ENCODE measurements at regions not wholly inside any gene's neighbourhood (a gene's known extent, or its start where the extent isn't known, plus 50 kb on each side); places are given as distances from the start of the nearest gene placed in this dataset.

DNA sequence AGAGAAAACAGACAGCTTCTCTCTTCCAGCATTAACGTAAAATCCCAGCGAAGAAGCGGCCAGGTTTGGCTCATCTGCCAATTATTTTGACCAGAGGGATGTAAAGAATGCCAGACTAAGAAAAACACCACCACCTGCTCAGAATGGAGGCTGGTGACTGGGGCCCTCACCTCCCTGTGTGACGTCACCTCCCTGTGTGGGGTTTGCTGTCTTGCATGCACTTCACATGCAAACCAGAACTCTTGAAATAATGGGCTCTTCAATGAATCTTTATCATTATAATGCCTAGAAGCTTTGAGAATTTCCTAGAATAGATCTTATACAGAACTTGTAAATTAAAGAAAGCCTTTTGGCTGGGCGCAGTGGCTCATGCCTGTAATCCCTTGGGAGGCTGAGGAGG lies 101.8 kb upstream of the WAC start:
- no peaks in the 10 kb centered on the region for H3K27me3 ChIP-seq (ENCODE audit: control insufficient read depth, insufficient read depth, low read length)

DNA sequence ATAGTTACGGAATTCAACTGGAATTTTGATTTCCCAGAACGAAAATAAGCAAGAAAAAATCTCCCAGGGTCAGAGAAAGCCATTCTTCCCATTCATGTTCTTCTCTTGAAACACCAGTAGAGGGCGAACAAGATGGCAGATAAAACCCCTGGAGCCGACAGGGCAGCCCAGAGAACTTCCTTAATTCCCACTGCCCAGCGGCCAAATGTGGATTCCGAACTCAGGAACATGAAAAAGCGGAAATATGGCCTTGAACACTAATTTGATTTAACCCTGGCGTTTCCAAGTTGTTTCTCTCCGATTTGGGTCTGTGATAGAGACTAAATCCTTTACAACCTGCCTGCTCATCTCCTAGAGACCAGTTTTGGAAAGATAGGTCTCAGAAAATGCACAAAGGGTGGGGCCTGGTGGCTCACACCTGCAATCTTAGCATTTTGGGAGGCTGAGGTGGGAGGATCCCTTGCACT lies 100.7 kb upstream of the WAC start:
- Histone ChIP-seq H3K4me3 (ENCODE audit: low read depth, low read length) (no peak overlapping the region), H3K27me3 (ENCODE audit: control insufficient read depth, insufficient read depth, low read length) (no peaks in the 10 kb centered on the region), H3K36me3 (ENCODE audit: control insufficient read depth, insufficient read depth, low read length) (no peaks in the 10 kb centered on the region)
- peak; percentile 53 for DNase-seq (ENCODE audit: low read depth)
- no peak for FAIRE-seq
- TF ChIP-seq, protein P1, sequence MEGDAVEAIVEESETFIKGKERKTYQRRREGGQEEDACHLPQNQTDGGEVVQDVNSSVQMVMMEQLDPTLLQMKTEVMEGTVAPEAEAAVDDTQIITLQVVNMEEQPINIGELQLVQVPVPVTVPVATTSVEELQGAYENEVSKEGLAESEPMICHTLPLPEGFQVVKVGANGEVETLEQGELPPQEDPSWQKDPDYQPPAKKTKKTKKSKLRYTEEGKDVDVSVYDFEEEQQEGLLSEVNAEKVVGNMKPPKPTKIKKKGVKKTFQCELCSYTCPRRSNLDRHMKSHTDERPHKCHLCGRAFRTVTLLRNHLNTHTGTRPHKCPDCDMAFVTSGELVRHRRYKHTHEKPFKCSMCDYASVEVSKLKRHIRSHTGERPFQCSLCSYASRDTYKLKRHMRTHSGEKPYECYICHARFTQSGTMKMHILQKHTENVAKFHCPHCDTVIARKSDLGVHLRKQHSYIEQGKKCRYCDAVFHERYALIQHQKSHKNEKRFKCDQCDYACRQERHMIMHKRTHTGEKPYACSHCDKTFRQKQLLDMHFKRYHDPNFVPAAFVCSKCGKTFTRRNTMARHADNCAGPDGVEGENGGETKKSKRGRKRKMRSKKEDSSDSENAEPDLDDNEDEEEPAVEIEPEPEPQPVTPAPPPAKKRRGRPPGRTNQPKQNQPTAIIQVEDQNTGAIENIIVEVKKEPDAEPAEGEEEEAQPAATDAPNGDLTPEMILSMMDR (IDR thresholded peaks at IDR 0.05; ENCODE audit: insufficient read depth, low read length, severe bottlenecking), result peak; percentile 72

More for the DNA sequence above, 101.8 kb upstream of the WAC start:
- TF ChIP-seq, protein P1 (IDR thresholded peaks at IDR 0.05; ENCODE audit: insufficient read depth, low read length, severe bottlenecking), result no peak
- DNase-seq (ENCODE audit: low read depth) (no peak), FAIRE-seq (no peak)
- H3K36me3 ChIP-seq (ENCODE audit: control insufficient read depth, insufficient read depth, low read length), result no peaks in the 10 kb centered on the region
- no peak overlapping the region for H3K4me3 ChIP-seq (ENCODE audit: low read depth, low read length)

DNA sequence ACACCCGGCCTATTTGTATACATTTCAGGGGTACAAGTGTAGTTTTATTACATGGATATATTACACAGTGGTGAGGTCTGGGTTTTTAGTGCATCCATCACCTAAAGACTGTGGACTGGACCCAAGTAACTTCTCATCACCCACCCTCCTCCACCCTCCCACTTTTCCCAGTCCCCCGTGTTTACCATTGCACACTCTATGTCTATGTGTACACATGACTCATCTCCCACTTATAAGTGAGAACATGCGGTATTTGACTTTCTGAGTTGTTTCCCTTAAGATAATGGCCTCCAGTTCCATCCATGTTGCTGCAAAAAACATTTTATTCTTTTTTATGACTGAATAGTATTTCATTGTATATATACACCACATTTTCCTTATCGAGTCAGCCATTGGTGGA lies 98.9 kb upstream of the WAC start:
- no peak for FAIRE-seq
- TF ChIP-seq, protein P1 (IDR thresholded peaks at IDR 0.05; ENCODE audit: insufficient read depth, low read length, severe bottlenecking), result no peak

DNA sequence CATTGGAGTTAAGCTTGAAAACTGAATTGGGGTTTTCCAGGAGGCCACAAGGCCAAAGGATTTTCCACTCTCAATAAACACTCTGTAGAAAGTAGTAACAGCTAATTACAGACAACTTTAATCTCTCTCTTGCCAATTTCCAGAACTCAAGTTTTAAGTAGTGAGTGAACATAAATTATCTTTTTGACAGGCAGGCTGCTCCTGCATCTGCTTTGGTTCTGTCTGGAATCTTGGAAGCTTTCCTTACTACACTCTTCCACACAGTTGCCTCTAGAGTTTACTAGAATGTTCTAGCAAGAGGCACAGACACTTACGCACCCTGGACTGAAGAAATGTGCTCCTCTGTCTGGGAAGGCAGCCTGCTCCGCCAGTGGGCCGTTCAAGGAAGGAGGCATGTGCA lies 90.5 kb upstream of the WAC start:
- FAIRE-seq (no peak), DNase-seq (ENCODE audit: low read depth) (no peak)
- Histone ChIP-seq H3K36me3 (ENCODE audit: control insufficient read depth, insufficient read depth, low read length) (no peaks in the 10 kb centered on the region), H3K4me3 (ENCODE audit: low read depth, low read length) (no peak overlapping the region), H3K27me3 (ENCODE audit: control insufficient read depth, insufficient read depth, low read length) (no peaks in the 10 kb centered on the region)
- TF ChIP-seq, protein P1 (IDR thresholded peaks at IDR 0.05; ENCODE audit: insufficient read depth, low read length, severe bottlenecking), result no peak

More for the DNA sequence above, 98.9 kb upstream of the WAC start:
- Histone ChIP-seq H3K36me3 (ENCODE audit: control insufficient read depth, insufficient read depth, low read length) (no peaks in the 10 kb centered on the region), H3K4me3 (ENCODE audit: low read depth, low read length) (no peak overlapping the region), H3K27me3 (ENCODE audit: control insufficient read depth, insufficient read depth, low read length) (no peaks in the 10 kb centered on the region)
- DNase-seq (ENCODE audit: low read depth), result peak; percentile 15

DNA sequence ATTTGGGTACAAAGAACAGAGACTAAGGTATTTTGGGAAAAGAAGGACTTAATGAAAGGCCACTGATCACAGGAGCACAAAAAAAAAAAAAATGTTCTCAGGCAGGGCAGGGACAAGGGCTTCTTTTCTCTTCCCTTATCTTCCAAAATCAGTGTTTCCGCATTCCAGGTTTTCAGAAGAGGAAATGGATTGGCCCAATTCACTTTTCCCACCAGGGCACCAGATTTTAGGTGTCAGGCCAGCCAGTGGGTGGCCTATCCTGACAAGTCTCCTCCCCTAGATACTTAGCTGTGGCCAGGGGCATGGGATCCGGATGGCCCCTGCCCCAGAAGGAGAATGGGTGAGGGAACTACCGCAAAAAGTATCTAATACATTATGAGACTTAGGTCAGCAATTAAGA lies 88.9 kb upstream of the WAC start:
- Histone ChIP-seq H3K4me3 (ENCODE audit: low read depth, low read length) (no peak overlapping the region), H3K27me3 (ENCODE audit: control insufficient read depth, insufficient read depth, low read length) (no peaks in the 10 kb centered on the region), H3K36me3 (ENCODE audit: control insufficient read depth, insufficient read depth, low read length) (no peaks in the 10 kb centered on the region)
- FAIRE-seq (no peak), DNase-seq (ENCODE audit: low read depth) (no peak)
- TF ChIP-seq, protein P1 (IDR thresholded peaks at IDR 0.05; ENCODE audit: insufficient read depth, low read length, severe bottlenecking), result no peak

DNA sequence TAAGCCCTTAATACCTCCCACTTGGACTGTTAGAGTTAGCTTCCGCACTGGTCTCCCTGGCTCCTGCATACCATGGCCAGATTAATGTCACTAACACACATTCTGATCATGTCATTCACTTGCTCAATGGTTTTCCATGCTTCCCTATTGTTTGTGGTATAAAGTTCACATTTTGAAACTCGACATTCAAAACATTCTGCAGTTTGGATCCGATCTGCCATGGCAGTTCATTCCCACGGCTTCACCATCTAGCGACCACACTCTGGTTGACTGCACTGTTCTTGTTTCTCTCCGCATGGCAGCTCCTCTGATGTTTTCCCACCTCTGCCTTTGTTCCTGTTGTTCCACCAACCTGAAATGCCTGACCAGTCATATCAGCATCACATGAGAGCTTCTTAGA lies 87.4 kb upstream of the WAC start:
- DNase-seq (ENCODE audit: low read depth) (no peak), FAIRE-seq (peak; percentile 62)
- no peaks in the 10 kb centered on the region for H3K36me3 ChIP-seq (ENCODE audit: control insufficient read depth, insufficient read depth, low read length)
- no peak overlapping the region for H3K4me3 ChIP-seq (ENCODE audit: low read depth, low read length)
- no peaks in the 10 kb centered on the region for H3K27me3 ChIP-seq (ENCODE audit: control insufficient read depth, insufficient read depth, low read length)
- TF ChIP-seq, protein P1 (IDR thresholded peaks at IDR 0.05; ENCODE audit: insufficient read depth, low read length, severe bottlenecking), result no peak

Data from bronchial epithelial cell (primary cell).